K562 (cell line): ENCODE measurements at regions not wholly inside any gene's neighbourhood (a gene's known extent, or its start where the extent isn't known, plus 50 kb on each side); places are given as distances from the start of the nearest gene placed in this dataset.

ENCODE experiments used
- ATAC-seq: fragments of 200-7000 bp; cut with Tn5 transposase; 3 replicates; pipeline ENCODE4 v1.9.1; 2020; ENCODE audit warnings: moderate library complexity
- BruUV-seq: library from RNA; stranded (reverse); fragments of 400-500 nt; replicated peaks from 2 replicates; lab custom pipeline; 2021; lab: Mats Ljungman, UMichigan
- CTCF ChIA-PET: fragments of 300-600 bp; formaldehyde crosslinking; extraction: SDS; loops from one replicate; lab custom pipeline; 2021; ENCODE audit warnings: low intra/inter-chr PET ratio; lab: Yijun Ruan, JAX
- POLR2A ChIA-PET: fragments of 300-600, 350-650 bp; sonication (Branson Sonifier 250); formaldehyde crosslinking; extraction: SDS; loops from one replicate; lab custom pipeline; 2021; ENCODE audit warnings: antibody characterized with exemption, inconsistent platforms; lab: Yijun Ruan, JAX
- DNase-seq, 4 experiments: peaks; one replicate each; pipeline versions ENCODE4 v3.0.0 to v3.0.0-alpha.2; 2011 to 2018; ENCODE audit warnings: low spot score in 3 of 4, mixed read lengths in 3 of 4; ENCODE audit errors: extremely low read depth in 1 of 4
- FAIRE-seq: peaks from 2 replicates; lab custom pipeline; 2011; peaks lifted over from hg19 to GRCh38; lab: Jason Lieb, UNC
- H2AFZ ChIP-seq: 2 replicates; pipeline ENCODE4 v1.6.0; 2011; ENCODE audit warnings: low read depth, low read length, control low read depth, inconsistent platforms
- H3K27ac ChIP-seq: fragments of 200-600 bp; 3 replicates; pipeline ENCODE4 v1.8.0; 2011; ENCODE audit warnings: low read depth, mild to moderate bottlenecking, control low read depth, inconsistent platforms, low read length, moderate library complexity, mixed read lengths; ENCODE audit errors: extremely low read depth
- H3K27me3 ChIP-seq, 2 experiments: fragments of 300-600 bp in 1 of 2; 2 replicates in 1 of 2; 3 replicates in 1 of 2; pipeline versions ENCODE4 v1.6.0 to v1.8.0; 2011; ENCODE audit warnings: inconsistent platforms in 2 of 2, low read length in 2 of 2, mild to moderate bottlenecking in 1 of 2, mixed read lengths in 1 of 2, moderate library complexity in 1 of 2; ENCODE audit not compliant: control insufficient read depth in 2 of 2, insufficient read depth in 2 of 2
- H3K36me3 ChIP-seq: fragments of 300-600 bp; 3 replicates; pipeline ENCODE4 v1.8.0; 2011; ENCODE audit warnings: mild to moderate bottlenecking, low read length, inconsistent platforms; ENCODE audit not compliant: control insufficient read depth, insufficient read depth
- H3K4me1 ChIP-seq, 2 experiments: fragments of 200-600 bp in 1 of 2; replicated peaks in 1 of 2; 2 replicates in 1 of 2; 3 replicates in 1 of 2; pipeline versions ENCODE4 v1.5.1 to v1.8.0; 2011; ENCODE audit warnings: inconsistent platforms in 2 of 2, low read length in 2 of 2, mild to moderate bottlenecking in 1 of 2, mixed read lengths in 1 of 2, moderate library complexity in 1 of 2; ENCODE audit not compliant: control insufficient read depth in 2 of 2, insufficient read depth in 2 of 2
- H3K4me2 ChIP-seq: 2 replicates; pipeline ENCODE4 v1.6.1; 2011; ENCODE audit warnings: low read length, control low read depth, inconsistent platforms, mixed read lengths; ENCODE audit not compliant: insufficient read depth
- H3K4me3 ChIP-seq: fragments of 200-600 bp; sonication (generic), shearing (Covaris generic); 2 replicates; pipeline ENCODE4 v1.5.1; 2016; ENCODE audit warnings: control low read depth, inconsistent platforms
- H3K79me2 ChIP-seq: fragments of 200-600 bp; 3 replicates; pipeline ENCODE4 v1.8.0; 2011; ENCODE audit warnings: low read length, inconsistent platforms; ENCODE audit not compliant: control insufficient read depth, insufficient read depth
- H3K9ac ChIP-seq, 2 experiments: 2 replicates each; pipeline versions ENCODE4 v1.6.0 to v1.6.1; 2011; ENCODE audit warnings: low read depth in 2 of 2, low read length in 2 of 2, control low read depth in 1 of 2, inconsistent platforms in 1 of 2, mild to moderate bottlenecking in 1 of 2, mixed read lengths in 1 of 2; ENCODE audit not compliant: insufficient read depth in 1 of 2
- H3K9me1 ChIP-seq: one replicate; pipeline ENCODE4 v1.6.0; 2011; ENCODE audit warnings: inconsistent platforms, mild to moderate bottlenecking, low read length, moderate library complexity; ENCODE audit not compliant: control insufficient read depth, insufficient read depth
- H3K9me3 ChIP-seq: replicated peaks from 2 replicates; pipeline ENCODE4 v1.5.1; 2011; ENCODE audit warnings: low read depth, low read length, inconsistent platforms; ENCODE audit not compliant: control insufficient read depth, insufficient read depth
- H4K20me1 ChIP-seq: replicated peaks from 2 replicates; pipeline ENCODE4 v1.6.1; 2011; ENCODE audit warnings: low read length, inconsistent platforms, mixed read lengths; ENCODE audit not compliant: control insufficient read depth, insufficient read depth
- CBX1 ChIP-seq: sonication (generic); IDR thresholded peaks from 2 replicates; pipeline ENCODE4 v1.6.1; 2016; ENCODE audit warnings: antibody characterized with exemption, low read depth, mild to moderate bottlenecking
- IRF2 ChIP-seq: sonication (generic); formaldehyde crosslinking; IDR thresholded peaks from 2 replicates; pipeline ENCODE4 v1.8.1; 2022; ENCODE audit warnings: mild to moderate bottlenecking, missing genetic modification reagents
- SOX6 ChIP-seq: fragments of 450-650 bp; IDR thresholded peaks from 2 replicates; pipeline ENCODE4 v1.6.1; 2014; ENCODE audit warnings: mild to moderate bottlenecking
- YY1 ChIP-seq, 3 experiments: IDR thresholded peaks; 2 replicates each; pipeline ENCODE4 v1.6.1; 2011; ENCODE audit warnings: low read length in 2 of 3, mild to moderate bottlenecking in 2 of 3, moderate library complexity in 2 of 3, borderline replicate concordance in 1 of 3, control low read depth in 1 of 3, low read depth in 1 of 3; ENCODE audit not compliant: insufficient read depth in 3 of 3, insufficient replicate concordance in 2 of 3, control insufficient read depth in 1 of 3, insufficient read length in 1 of 3; ENCODE audit errors: extremely low read depth in 1 of 3
- WGBS: fragments of 100-300 bp; shearing (Covaris generic); methylation state at CpG from one replicate; pipeline ENCODE4 v1.1.6; 2016; ENCODE audit warnings: low coverage, mixed read lengths; ENCODE audit not compliant: insufficient coverage; ENCODE audit errors: missing lambda C conversion rate; 5-methylcytosine and 5-hydroxymethylcytosine counted together
- in situ Hi-C: fragments of 300-500 bp; cut with MboI; formaldehyde crosslinking; loops from 4 replicates; pipeline ENCODE4 v1.15.0; 2018; ENCODE audit warnings: inconsistent platforms, mixed read lengths
- intact Hi-C: fragments of 100-400 bp; cut with micrococcal nuclease; formaldehyde crosslinking; loops from 2 replicates; pipeline ENCODE4 v1.14.2; 2022
- TF ChIP-seq, protein P1 (sequence below): fragments of 150-350 bp; IDR thresholded peaks from 2 replicates; pipeline ENCODE4 v1.6.1; 2014; ENCODE audit warnings: low read depth, mild to moderate bottlenecking, low read length, borderline replicate concordance
- TF ChIP-seq, protein P2 (sequence below): IDR thresholded peaks from 3 replicates; pipeline ENCODE4 v1.6.1; 2011; ENCODE audit warnings: borderline replicate concordance, mild to moderate bottlenecking, moderate library complexity; ENCODE audit not compliant: insufficient read length; ENCODE audit errors: extremely low read depth

- TF ChIP-seq, protein P1, sequence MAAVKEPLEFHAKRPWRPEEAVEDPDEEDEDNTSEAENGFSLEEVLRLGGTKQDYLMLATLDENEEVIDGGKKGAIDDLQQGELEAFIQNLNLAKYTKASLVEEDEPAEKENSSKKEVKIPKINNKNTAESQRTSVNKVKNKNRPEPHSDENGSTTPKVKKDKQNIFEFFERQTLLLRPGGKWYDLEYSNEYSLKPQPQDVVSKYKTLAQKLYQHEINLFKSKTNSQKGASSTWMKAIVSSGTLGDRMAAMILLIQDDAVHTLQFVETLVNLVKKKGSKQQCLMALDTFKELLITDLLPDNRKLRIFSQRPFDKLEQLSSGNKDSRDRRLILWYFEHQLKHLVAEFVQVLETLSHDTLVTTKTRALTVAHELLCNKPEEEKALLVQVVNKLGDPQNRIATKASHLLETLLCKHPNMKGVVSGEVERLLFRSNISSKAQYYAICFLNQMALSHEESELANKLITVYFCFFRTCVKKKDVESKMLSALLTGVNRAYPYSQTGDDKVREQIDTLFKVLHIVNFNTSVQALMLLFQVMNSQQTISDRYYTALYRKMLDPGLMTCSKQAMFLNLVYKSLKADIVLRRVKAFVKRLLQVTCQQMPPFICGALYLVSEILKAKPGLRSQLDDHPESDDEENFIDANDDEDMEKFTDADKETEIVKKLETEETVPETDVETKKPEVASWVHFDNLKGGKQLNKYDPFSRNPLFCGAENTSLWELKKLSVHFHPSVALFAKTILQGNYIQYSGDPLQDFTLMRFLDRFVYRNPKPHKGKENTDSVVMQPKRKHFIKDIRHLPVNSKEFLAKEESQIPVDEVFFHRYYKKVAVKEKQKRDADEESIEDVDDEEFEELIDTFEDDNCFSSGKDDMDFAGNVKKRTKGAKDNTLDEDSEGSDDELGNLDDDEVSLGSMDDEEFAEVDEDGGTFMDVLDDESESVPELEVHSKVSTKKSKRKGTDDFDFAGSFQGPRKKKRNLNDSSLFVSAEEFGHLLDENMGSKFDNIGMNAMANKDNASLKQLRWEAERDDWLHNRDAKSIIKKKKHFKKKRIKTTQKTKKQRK = no peak
These were observed 258.1 kb downstream of the SYK start (continued) for GRCh38 chr9:91059713-91060112.

DNA sequence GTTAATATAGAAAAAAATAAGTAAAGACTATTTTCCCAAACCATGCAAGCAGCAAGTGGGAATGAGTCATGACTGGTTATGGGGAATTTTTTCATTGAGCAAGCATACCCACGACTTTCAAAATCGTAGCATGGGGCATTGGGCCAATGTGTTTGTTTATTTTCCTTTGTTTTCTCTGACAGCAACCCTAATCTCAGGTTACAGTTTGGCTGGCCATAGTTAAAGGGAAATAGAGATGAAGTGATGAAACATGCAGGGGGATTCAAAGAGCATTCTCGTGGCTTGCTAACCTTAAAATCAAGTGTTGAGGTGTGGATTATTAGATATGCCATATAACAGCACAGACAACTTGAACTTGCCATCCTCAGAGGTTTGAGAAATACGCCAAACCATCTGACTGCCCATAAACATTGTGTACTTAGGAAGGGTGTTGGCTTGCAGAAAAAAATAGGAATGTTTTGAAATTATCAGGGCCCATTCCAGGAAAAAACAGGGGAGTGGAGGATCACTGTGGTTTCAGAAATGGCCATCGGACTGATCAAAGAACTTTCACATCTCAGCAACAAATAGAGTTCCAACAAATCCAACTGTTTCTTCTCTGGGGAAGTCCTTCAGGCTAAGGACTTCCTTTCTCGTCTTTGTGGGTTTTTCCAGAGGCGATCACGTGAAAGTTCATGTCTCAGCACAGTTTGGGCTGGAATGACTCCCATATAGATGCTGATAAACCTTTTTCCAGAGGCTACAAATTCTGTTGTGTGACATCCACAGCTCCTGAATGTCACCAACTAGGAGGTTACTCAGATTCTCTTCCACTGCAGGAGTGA is 259.1 kb downstream of the SYK start:
- FAIRE-seq = no peak
- in situ Hi-C loops = no loop called here
- Histone ChIP-seq H3K4me1 (no peaks in the 10 kb centered on the region; a peak in 1 of 5 replicates), H3K79me2 (no peaks in the 10 kb centered on the region), H3K9me3 (no peaks in the 10 kb centered on the region), H3K27me3 (peaks cover 0 to 17% of the 10 kb centered on the region in 2 experiments; a peak in 3 of 5 replicates), H3K9ac (no peak overlapping the region), H2AFZ (no peak overlapping the region), H3K27ac (no peak overlapping the region), H4K20me1 (no peaks in the 10 kb centered on the region), H3K36me3 (no peaks in the 10 kb centered on the region), H3K9me1 (no peaks in the 10 kb centered on the region), H3K4me2 (no peak overlapping the region), H3K4me3 (no peak overlapping the region)
- no TSS peak for BruUV-seq
- no peak for ATAC-seq
- DNase-seq = no peak
- intact Hi-C loops = no loop called here
- ChIA-PET POLR2A (no interaction called here), CTCF (no interaction called here)
- 4% methylated on average over 7 of the region's 8 CpGs for WGBS
- TF ChIP-seq IRF2 (CRISPR knock-in tag) (no peak), SOX6 (no peak), CBX1 (no peak), YY1 (IDR thresholded peaks at IDR 0.05; ENCODE audit: borderline replicate concordance in 1 of 3, control insufficient read depth in 1 of 3, extremely low read depth in 1 of 3, insufficient read depth in 3 of 3, insufficient read length in 1 of 3, insufficient replicate concordance in 2 of 3, low read depth in 1 of 3, low read length in 2 of 3) (no peak)
- TF ChIP-seq, protein P2, sequence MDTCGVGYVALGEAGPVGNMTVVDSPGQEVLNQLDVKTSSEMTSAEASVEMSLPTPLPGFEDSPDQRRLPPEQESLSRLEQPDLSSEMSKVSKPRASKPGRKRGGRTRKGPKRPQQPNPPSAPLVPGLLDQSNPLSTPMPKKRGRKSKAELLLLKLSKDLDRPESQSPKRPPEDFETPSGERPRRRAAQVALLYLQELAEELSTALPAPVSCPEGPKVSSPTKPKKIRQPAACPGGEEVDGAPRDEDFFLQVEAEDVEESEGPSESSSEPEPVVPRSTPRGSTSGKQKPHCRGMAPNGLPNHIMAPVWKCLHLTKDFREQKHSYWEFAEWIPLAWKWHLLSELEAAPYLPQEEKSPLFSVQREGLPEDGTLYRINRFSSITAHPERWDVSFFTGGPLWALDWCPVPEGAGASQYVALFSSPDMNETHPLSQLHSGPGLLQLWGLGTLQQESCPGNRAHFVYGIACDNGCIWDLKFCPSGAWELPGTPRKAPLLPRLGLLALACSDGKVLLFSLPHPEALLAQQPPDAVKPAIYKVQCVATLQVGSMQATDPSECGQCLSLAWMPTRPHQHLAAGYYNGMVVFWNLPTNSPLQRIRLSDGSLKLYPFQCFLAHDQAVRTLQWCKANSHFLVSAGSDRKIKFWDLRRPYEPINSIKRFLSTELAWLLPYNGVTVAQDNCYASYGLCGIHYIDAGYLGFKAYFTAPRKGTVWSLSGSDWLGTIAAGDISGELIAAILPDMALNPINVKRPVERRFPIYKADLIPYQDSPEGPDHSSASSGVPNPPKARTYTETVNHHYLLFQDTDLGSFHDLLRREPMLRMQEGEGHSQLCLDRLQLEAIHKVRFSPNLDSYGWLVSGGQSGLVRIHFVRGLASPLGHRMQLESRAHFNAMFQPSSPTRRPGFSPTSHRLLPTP = no peak
